SK-N-SH (cell line): ENCODE measurements at regions not wholly inside any gene's neighbourhood (a gene's known extent, or its start where the extent isn't known, plus 50 kb on each side); places are given as distances from the start of the nearest gene placed in this dataset.

Experiments used
- EP300 ChIP-seq, 2 experiments: IDR thresholded peaks; 2 replicates each; pipeline versions ENCODE4 v1.4.0 to v1.6.1; 2012; ENCODE audit warnings: borderline replicate concordance in 1 of 2, low read depth in 1 of 2, low read length in 1 of 2
- GABPA ChIP-seq: IDR thresholded peaks from 2 replicates; pipeline ENCODE4 v1.4.0; 2012; ENCODE audit warnings: low read depth, mild to moderate bottlenecking
- MXI1 ChIP-seq: IDR thresholded peaks from 2 replicates; pipeline ENCODE4 v1.6.1; 2012; ENCODE audit warnings: mild to moderate bottlenecking, low read depth, low read length, improper control_type of control experiment
- POLR2AphosphoS5 ChIP-seq: IDR thresholded peaks from 2 replicates; pipeline ENCODE4 v1.6.1; 2012; ENCODE audit warnings: low read depth, low read length
- SMC3 ChIP-seq: IDR thresholded peaks from 2 replicates; pipeline ENCODE4 v1.6.1; 2012; ENCODE audit warnings: low read depth, low read length, improper control_type of control experiment
- TCF12 ChIP-seq: IDR thresholded peaks from 2 replicates; pipeline ENCODE4 v1.4.0; 2012

DNA sequence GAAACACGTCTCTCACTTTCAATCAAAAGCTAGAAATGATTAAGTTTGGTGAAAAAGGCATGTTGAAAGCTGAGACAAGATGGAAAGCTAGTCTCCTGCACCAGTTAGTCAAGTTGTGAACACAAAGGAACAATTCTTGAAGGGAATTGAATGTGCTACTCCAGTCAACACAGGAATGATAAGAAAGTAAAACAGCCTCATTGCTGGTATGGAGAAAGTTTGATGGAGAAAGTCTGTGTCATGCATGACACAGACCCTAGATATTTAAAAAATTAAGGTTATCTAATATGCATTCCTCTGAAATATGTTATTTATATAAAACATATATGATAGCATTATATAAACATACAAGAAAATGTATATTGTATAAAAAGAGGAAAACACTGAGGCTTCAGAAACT lies 699.4 kb upstream of the FZD8 start:
- TF ChIP-seq GABPA (no peak), POLR2AphosphoS5 (no peak), TCF12 (no peak), MXI1 (no peak), SMC3 (no peak), EP300 (IDR thresholded peaks at IDR 0.05; ENCODE audit: borderline replicate concordance in 1 of 2, low read depth in 1 of 2, low read length in 1 of 2) (no peak)
